ENCODE measurements at regions not wholly inside any gene's neighbourhood (a gene's known extent, or its start where the extent isn't known, plus 50 kb on each side); places are given as distances from the start of the nearest gene placed in this dataset.

DNA sequence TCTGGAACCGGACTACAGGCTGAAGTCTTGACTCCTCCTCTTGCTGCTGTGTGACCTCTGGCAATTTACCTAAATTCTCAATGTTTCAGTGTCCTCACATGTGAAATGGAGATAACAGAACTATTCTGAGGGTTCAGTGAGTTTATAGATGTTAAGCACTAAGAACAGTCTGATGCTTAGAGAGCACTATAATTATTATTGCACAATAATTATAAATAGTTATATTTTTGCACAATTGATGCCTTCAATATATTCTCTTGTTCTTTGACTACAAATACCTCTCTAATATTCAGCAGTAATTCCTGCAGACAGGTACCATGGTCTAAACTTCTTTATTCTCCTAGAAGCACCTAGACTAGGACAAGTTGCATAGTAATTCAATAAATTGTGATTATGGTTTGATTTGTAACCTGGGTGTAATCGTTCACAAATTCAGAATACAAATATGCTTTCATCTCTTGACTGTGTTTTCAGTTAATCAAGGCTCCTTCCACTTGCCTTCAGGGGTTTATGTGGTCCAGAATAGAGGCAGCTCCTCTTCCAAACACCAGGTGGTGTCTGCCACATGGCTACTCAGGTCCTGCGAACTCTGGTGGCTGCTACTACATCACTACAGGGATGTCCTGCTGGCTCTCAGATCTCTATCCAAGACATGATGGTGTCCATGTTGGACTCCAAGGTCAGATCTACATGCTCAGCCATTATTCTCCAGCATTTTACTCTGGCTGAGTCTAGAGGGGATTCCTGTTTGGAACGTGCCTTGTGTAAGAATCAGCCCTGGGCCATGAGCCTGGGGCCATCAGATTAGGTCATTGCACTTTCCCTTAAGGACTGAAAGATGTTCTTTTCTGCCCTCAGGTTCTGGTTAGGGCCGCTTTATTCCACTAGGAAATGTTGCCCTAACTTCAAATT is 103.4 kb downstream of the QRFPR start:
- H3K79me2 ChIP-seq (ENCODE audit: insufficient read depth, low read length) = no peaks in the 10 kb centered on the region
- H3K4me2 ChIP-seq (ENCODE audit: low read depth, low read length) = no peak overlapping the region
- no peaks in the 10 kb centered on the region for H3K36me3 ChIP-seq (replicated peaks in 1 of 2; ENCODE audit: control insufficient read depth in 1 of 2, insufficient read depth in 2 of 2, low read length in 2 of 2)
- TF ChIP-seq, protein P1, sequence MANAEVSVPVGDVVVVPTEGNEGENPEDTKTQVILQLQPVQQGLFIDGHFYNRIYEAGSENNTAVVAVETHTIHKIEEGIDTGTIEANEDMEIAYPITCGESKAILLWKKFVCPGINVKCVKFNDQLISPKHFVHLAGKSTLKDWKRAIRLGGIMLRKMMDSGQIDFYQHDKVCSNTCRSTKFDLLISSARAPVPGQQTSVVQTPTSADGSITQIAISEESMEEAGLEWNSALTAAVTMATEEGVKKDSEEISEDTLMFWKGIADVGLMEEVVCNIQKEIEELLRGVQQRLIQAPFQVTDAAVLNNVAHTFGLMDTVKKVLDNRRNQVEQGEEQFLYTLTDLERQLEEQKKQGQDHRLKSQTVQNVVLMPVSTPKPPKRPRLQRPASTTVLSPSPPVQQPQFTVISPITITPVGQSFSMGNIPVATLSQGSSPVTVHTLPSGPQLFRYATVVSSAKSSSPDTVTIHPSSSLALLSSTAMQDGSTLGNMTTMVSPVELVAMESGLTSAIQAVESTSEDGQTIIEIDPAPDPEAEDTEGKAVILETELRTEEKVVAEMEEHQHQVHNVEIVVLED (CRISPR knock-in tag; IDR thresholded peaks at IDR 0.05; ENCODE audit: borderline replicate concordance) = no peak
- TF ChIP-seq ZFP37 (CRISPR knock-in tag; IDR thresholded peaks at IDR 0.05; ENCODE audit: borderline replicate concordance) = no peak
- TF ChIP-seq CEBPB (IDR thresholded peaks at IDR 0.05; ENCODE audit: borderline replicate concordance, low read depth, low read length) = peak; percentile 16; the same call in 1 of the 2 replicates
- peak; percentile 40 for TF ChIP-seq STAG1 (CRISPR knock-in tag; IDR thresholded peaks at IDR 0.05)
- TF ChIP-seq, protein P2, sequence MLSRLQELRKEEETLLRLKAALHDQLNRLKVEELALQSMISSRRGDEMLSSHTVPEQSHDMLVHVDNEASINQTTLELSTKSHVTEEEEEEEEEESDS (CRISPR knock-in tag; IDR thresholded peaks at IDR 0.05; ENCODE audit: borderline replicate concordance) = no peak
- no peak for TF ChIP-seq ZNF547 (CRISPR knock-in tag; IDR thresholded peaks at IDR 0.05)
- TF ChIP-seq, protein P3, sequence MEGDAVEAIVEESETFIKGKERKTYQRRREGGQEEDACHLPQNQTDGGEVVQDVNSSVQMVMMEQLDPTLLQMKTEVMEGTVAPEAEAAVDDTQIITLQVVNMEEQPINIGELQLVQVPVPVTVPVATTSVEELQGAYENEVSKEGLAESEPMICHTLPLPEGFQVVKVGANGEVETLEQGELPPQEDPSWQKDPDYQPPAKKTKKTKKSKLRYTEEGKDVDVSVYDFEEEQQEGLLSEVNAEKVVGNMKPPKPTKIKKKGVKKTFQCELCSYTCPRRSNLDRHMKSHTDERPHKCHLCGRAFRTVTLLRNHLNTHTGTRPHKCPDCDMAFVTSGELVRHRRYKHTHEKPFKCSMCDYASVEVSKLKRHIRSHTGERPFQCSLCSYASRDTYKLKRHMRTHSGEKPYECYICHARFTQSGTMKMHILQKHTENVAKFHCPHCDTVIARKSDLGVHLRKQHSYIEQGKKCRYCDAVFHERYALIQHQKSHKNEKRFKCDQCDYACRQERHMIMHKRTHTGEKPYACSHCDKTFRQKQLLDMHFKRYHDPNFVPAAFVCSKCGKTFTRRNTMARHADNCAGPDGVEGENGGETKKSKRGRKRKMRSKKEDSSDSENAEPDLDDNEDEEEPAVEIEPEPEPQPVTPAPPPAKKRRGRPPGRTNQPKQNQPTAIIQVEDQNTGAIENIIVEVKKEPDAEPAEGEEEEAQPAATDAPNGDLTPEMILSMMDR (CRISPR knock-in tag; IDR thresholded peaks at IDR 0.05) = peak; percentile 46
- peak; percentile 53 for TF ChIP-seq RAD21 (CRISPR knock-in tag; IDR thresholded peaks at IDR 0.05)
- peak; percentile 65; the same call in 1 of the 2 replicates for TF ChIP-seq SMC3 (IDR thresholded peaks at IDR 0.05; ENCODE audit: low read length)
- no peaks in the 10 kb centered on the region for H3K4me1 ChIP-seq (ENCODE audit: insufficient read depth, low read length)
- ChIA-PET POLR2A (no interaction called here), CTCF (ENCODE audit: low intra/inter-chr PET ratio, low total read pairs) (interaction anchor here (0.6 to 1.4 kb wide), 2 partner anchors 30 to 378 kb away, joined by 4 to 5 read pairs; no protein-coding TSS in a partner anchor)
- FAIRE-seq (peak; percentile 47), ATAC-seq (peak; percentile 100), DNase-seq (ENCODE audit: low spot score) (peak; percentile 27)
- intact Hi-C loops (cut with micrococcal nuclease; ENCODE audit: unreplicated experiment) (loop anchor here (1.0 to 10.0 kb wide), 2 partner anchors 30 to 377 kb away; no protein-coding TSS in a partner anchor), in situ Hi-C loops (cut with HindIII; ENCODE audit: extremely low pct_ligation_motif_present, low pct_unique_long_range_greater_than_20kb) (no loop called here)
- no peak overlapping the region for H3K4me3 ChIP-seq (replicated peaks in 1 of 3; ENCODE audit: insufficient read depth in 1 of 3, low read depth in 2 of 3, low read length in 3 of 3)
- no peak overlapping the region for H2AFZ ChIP-seq (ENCODE audit: low read length)
- WGBS (ENCODE audit: low lambda C conversion rate) = 2% methylated on average over 5 of the region's 5 CpGs
- H3K9ac ChIP-seq (ENCODE audit: insufficient read depth, low read depth, low read length) = no peak overlapping the region
- no peak overlapping the region for H3K27ac ChIP-seq (ENCODE audit: extremely low read length, insufficient read depth, low read length)
- BruUV-seq (replicated peaks) = no TSS peak
- H3K27me3 ChIP-seq (ENCODE audit: control insufficient read depth in 1 of 2, insufficient read depth in 2 of 2, low read length in 2 of 2) = no peaks in the 10 kb centered on the region
- no peaks in the 10 kb centered on the region for H4K20me1 ChIP-seq (ENCODE audit: insufficient read depth, low read length)
- no peaks in the 10 kb centered on the region for H3K9me3 ChIP-seq (ENCODE audit: low read length)
